Coronary artery (tissue), 2 donors: ENCODE measurements at regions not wholly inside any gene's neighbourhood (a gene's known extent, or its start where the extent isn't known, plus 50 kb on each side); places are given as distances from the start of the nearest gene placed in this dataset.

Source experiments
- DNase-seq: peaks from one replicate; pipeline ENCODE4 v3.0.0-alpha.2; 2017; ENCODE audit warnings: low spot score
- H3K27ac ChIP-seq, 2 donors: fragments of 200-600 bp; sonication (generic); one replicate each; pipeline ENCODE4 v1.5.1; 2016 to 2019
- H3K4me3 ChIP-seq: fragments of 200-600 bp; sonication (generic); 2 replicates; pipeline ENCODE4 v1.5.1; 2016; ENCODE audit warnings: mild to moderate bottlenecking, moderate library complexity
- CTCF ChIP-seq: fragments of 200-600 bp; sonication (generic); IDR thresholded peaks from one replicate; pipeline ENCODE4 v1.5.1; 2019; ENCODE audit warnings: antibody characterized with exemption

DNA sequence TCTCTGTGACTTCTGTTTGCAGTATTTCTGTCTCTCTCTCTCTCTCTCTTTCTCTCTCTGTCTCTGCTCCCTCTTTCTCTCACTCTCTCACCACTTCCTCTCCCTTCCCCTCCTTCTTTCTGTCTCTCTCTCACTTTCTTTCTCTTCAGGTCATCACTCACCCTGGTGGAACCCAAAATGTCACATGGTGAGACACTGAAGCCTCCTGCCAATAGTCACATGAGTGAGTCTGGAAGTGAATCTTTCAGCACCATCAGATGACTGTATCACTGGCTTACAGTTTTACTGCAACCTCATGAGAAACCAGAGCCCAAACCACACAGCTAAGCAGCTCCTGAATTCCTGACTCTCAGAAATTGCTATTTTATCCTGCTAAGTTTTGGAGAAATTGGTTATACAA is 414.6 kb downstream of the CAAP1 start:
- Histone ChIP-seq H3K4me3 (no peak overlapping the region), H3K27ac (no peak overlapping the region)
- TF ChIP-seq CTCF = no peak
- DNase-seq = no peak

GRCh38 chr9:26471261-26471660 is 421.3 kb downstream of the CAAP1 start:
- no peak for DNase-seq
- Histone ChIP-seq H3K4me3 (no peak overlapping the region), H3K27ac (no peak overlapping the region)
- TF ChIP-seq CTCF = no peak

DNA sequence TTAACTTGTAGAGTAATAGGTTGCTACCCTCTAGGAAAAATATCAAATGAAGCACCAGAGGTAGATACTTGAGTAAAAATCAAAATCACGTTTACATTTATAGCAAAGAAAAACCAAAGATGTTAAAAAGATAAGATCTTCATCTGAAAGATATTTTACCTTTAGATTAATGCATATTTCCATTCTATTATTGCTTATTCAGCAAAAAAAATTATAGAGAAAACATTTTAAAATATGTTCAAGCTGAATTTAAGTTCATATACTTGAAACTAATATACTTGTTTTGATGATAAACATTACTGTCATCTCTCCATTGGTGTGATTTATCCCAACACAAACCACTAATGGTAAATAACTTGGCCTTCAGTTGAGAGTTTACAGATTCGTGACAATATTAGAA is 422.3 kb downstream of the CAAP1 start:
- no peak for DNase-seq
- H3K27ac ChIP-seq = no peak overlapping the region
- no peak for TF ChIP-seq CTCF
- no peak overlapping the region for H3K4me3 ChIP-seq

GRCh38 chr9:26463837-26464236 is 428.8 kb downstream of the CAAP1 start:
- H3K4me3 ChIP-seq = no peak overlapping the region
- no peak overlapping the region for H3K27ac ChIP-seq
- no peak for TF ChIP-seq CTCF
- DNase-seq = no peak

DNA sequence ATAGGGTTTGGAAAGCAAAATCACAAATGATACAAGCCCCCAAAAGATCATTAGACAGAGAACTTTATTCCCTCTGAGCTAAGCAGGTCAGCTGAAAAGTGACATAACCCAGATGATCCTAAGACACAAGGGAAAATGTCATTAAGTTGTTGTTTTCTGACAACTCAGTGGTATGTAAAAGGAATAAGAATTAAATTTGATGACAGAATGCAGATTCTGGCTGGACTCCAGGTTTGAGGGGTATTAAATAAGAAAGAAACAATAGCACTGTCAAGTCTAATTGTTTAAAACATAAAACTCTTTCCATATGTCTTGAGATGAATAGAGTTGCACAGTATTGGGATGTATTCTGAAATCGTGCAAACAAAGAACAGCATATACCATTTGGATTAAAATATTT is 429.9 kb downstream of the CAAP1 start:
- no peak overlapping the region for H3K4me3 ChIP-seq
- no peak overlapping the region for H3K27ac ChIP-seq
- no peak for DNase-seq
- no peak for TF ChIP-seq CTCF

DNA sequence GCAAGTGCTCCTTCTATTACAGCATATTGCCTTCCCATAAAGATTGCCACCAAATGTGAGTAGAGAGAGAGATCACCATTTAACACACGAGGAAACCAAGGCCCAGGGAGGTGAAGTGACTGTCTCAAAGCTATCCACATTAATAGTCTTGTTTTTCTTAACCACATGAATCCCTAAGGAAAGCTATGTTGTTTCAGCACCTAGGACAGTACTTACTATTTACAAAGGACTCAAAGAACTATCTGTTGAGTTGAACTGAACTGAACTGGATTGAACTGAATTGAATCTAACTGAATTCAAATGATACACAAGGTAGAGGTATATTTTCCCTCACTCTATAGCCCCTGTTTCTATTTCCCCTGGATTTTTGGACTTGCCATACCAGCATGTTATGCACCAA is 430.4 kb downstream of the CAAP1 start:
- H3K4me3 ChIP-seq = no peak overlapping the region
- TF ChIP-seq CTCF = no peak
- H3K27ac ChIP-seq = no peak overlapping the region
- DNase-seq = no peak

DNA sequence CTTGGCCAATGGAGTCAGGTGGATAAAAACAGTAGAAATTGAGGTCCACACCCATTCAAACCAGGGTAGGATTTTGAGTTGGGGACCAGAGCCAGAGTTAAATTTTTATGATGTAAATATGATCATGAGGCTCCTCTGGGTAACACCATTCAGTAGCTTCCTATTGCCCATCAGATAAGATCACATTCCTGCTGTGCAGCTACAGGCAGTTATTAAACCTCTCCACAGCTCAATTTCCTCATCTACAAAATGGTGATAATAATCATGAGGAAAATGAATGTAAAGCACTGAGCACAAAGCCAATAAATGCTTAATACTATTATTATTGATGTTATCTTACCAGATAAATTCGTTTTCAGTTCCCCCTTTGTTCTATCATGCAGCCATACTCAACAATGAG is 432.0 kb downstream of the CAAP1 start:
- TF ChIP-seq CTCF = no peak
- Histone ChIP-seq H3K27ac (no peak overlapping the region), H3K4me3 (no peak overlapping the region)
- no peak for DNase-seq
